WTC11 (cell line): ENCODE measurements at regions not wholly inside any gene's neighbourhood (a gene's known extent, or its start where the extent isn't known, plus 50 kb on each side); places are given as distances from the start of the nearest gene placed in this dataset.
A peak's percentile ranks its signal among the peaks of the same experiment; 100 is the strongest.

Experiments used
- ATAC-seq: fragments of 200-7000 bp; cut with Tn5 transposase; 2 replicates; pipeline ENCODE4 v1.10.0; 2021; ENCODE audit warnings: mild to moderate bottlenecking, moderate library complexity
- CTCF ChIA-PET: fragments of 300-600 bp; sonication (Branson Sonifier 250); formaldehyde crosslinking; loops from one replicate; lab custom pipeline; 2021; ENCODE audit warnings: antibody characterized with exemption; lab: Charles Lee
- POLR2A ChIA-PET: fragments of 350-600 bp; sonication (Branson Sonifier 250); formaldehyde crosslinking; loops from one replicate; lab custom pipeline; 2021; ENCODE audit warnings: antibody characterized with exemption; lab: Charles Lee
- DNase-seq: peaks from one replicate; pipeline ENCODE4 v3.0.0; 2021; ENCODE audit warnings: low spot score
- H3K27ac Mint-ChIP-seq: 2 replicates; pipeline ENCODE4 v1.8.0; 2021; ENCODE audit warnings: mixed read lengths
- H3K27me3 Mint-ChIP-seq: 2 replicates; pipeline ENCODE4 v1.8.0; 2021; ENCODE audit warnings: low read depth, mild to moderate bottlenecking, moderate library complexity, mixed read lengths
- H3K36me3 Mint-ChIP-seq: 2 replicates; pipeline ENCODE4 v1.8.0; 2021; ENCODE audit warnings: mixed read lengths
- H3K4me1 Mint-ChIP-seq: 2 replicates; pipeline ENCODE4 v1.8.0; 2022; ENCODE audit warnings: mixed read lengths
- H3K4me3 Mint-ChIP-seq: 2 replicates; pipeline ENCODE4 v1.8.0; 2021; ENCODE audit warnings: mild to moderate bottlenecking, moderate library complexity, mixed read lengths
- H3K9me3 Mint-ChIP-seq: 2 replicates; pipeline ENCODE4 v1.8.0; 2021; ENCODE audit warnings: mixed read lengths
- AR ChIP-seq: fragments of 250-450 bp; sonication (Bioruptor Pico); IDR thresholded peaks from 2 replicates; pipeline ENCODE4 v1.9.0; 2021; ENCODE audit warnings: mild to moderate bottlenecking
- ATF2 ChIP-seq: sonication (generic); formaldehyde crosslinking; IDR thresholded peaks from 2 replicates; pipeline ENCODE4 v1.8.1; 2022; ENCODE audit warnings: low read depth, missing genetic modification reagents, borderline replicate concordance
- ATF6 ChIP-seq: sonication (generic); formaldehyde crosslinking; IDR thresholded peaks from 2 replicates; pipeline ENCODE4 v1.8.1; 2023; ENCODE audit warnings: mild to moderate bottlenecking, missing genetic modification reagents
- CREM ChIP-seq: sonication (generic); formaldehyde crosslinking; IDR thresholded peaks from 2 replicates; pipeline ENCODE4 v1.8.1; 2022; ENCODE audit warnings: mild to moderate bottlenecking, missing genetic modification reagents, moderate library complexity
- FOXK1 ChIP-seq: sonication (generic); formaldehyde crosslinking; IDR thresholded peaks from 2 replicates; pipeline ENCODE4 v1.8.0; 2022; ENCODE audit warnings: mild to moderate bottlenecking, moderate library complexity, missing genetic modification reagents
- HMGA2 ChIP-seq: fragments of 250-450 bp; sonication (Bioruptor Pico); IDR thresholded peaks from 2 replicates; pipeline ENCODE4 v1.4.0; 2021; ENCODE audit warnings: mild to moderate bottlenecking, moderate library complexity
- IRF1 ChIP-seq: sonication (generic); formaldehyde crosslinking; IDR thresholded peaks from 2 replicates; pipeline ENCODE4 v1.8.0; 2023; ENCODE audit warnings: missing genetic modification reagents
- MXD4 ChIP-seq: fragments of 250-450 bp; sonication (Bioruptor Pico); IDR thresholded peaks from 2 replicates; pipeline ENCODE4 v1.8.0; 2021; ENCODE audit warnings: mild to moderate bottlenecking, moderate library complexity, borderline replicate concordance
- NFATC4 ChIP-seq: fragments of 250-450 bp; sonication (Bioruptor Pico); IDR thresholded peaks from 2 replicates; pipeline ENCODE4 v1.9.0; 2021; ENCODE audit warnings: mild to moderate bottlenecking
- NFYB ChIP-seq: sonication (generic); formaldehyde crosslinking; conservative IDR thresholded peaks from 2 replicates; pipeline ENCODE4 v1.8.0; 2022; ENCODE audit warnings: low read depth, missing genetic modification reagents
- NR1H2 ChIP-seq: sonication (generic); formaldehyde crosslinking; IDR thresholded peaks from 2 replicates; pipeline ENCODE4 v1.9.0; 2021; ENCODE audit warnings: mild to moderate bottlenecking, moderate library complexity, missing genetic modification reagents
- NR2C2 ChIP-seq: sonication (generic); formaldehyde crosslinking; IDR thresholded peaks from 2 replicates; pipeline ENCODE4 v1.8.0; 2022; ENCODE audit warnings: mild to moderate bottlenecking, missing genetic modification reagents
- NR3C1 ChIP-seq: sonication (generic); formaldehyde crosslinking; conservative IDR thresholded peaks from 2 replicates; pipeline ENCODE4 v1.8.1; 2023; ENCODE audit warnings: low read depth, mild to moderate bottlenecking, missing genetic modification reagents
- PRRX2 ChIP-seq: fragments of 250-450 bp; sonication (Bioruptor Pico); IDR thresholded peaks from 2 replicates; pipeline ENCODE4 v1.8.0; 2021; ENCODE audit warnings: mild to moderate bottlenecking
- SOX15 ChIP-seq: fragments of 250-450 bp; sonication (Bioruptor Pico); IDR thresholded peaks from 2 replicates; pipeline ENCODE4 v1.9.0; 2021; ENCODE audit warnings: mild to moderate bottlenecking
- ZBTB21 ChIP-seq: sonication (generic); formaldehyde crosslinking; IDR thresholded peaks from 2 replicates; pipeline ENCODE4 v1.8.1; 2023; ENCODE audit warnings: mild to moderate bottlenecking, missing genetic modification reagents, borderline replicate concordance
- ZNF232 ChIP-seq: sonication (generic); formaldehyde crosslinking; IDR thresholded peaks from 2 replicates; pipeline ENCODE4 v1.8.0; 2022; ENCODE audit warnings: mild to moderate bottlenecking, missing genetic modification reagents
- ZNF671 ChIP-seq: fragments of 250-450 bp; sonication (Bioruptor Pico); IDR thresholded peaks from 2 replicates; pipeline ENCODE4 v1.8.0; 2021; ENCODE audit warnings: mild to moderate bottlenecking

- H3K36me3 Mint-ChIP-seq, result peaks cover 6% of the 10 kb centered on the region
- no peaks in the 10 kb centered on the region for H3K27me3 Mint-ChIP-seq
- no peak overlapping the region for H3K4me3 Mint-ChIP-seq
- H3K9me3 Mint-ChIP-seq, result peaks cover 15% of the 10 kb centered on the region
- H3K4me1 Mint-ChIP-seq, result peaks cover 16% of the 10 kb centered on the region
- no peak for DNase-seq
- H3K27ac Mint-ChIP-seq, result peak overlapping the region; percentile 30; the same call in 1 of the 2 replicates
- no peak for TF ChIP-seq FOXK1 (CRISPR knock-in tag)
- TF ChIP-seq AR, result no peak
- no peak for TF ChIP-seq SOX15 (CRISPR knock-in tag)
- no peak for TF ChIP-seq IRF1 (CRISPR knock-in tag)
- TF ChIP-seq CREM, result no peak
- no peak for TF ChIP-seq ATF2 (CRISPR knock-in tag)
- no peak for TF ChIP-seq NR1H2
- no peak for TF ChIP-seq ZBTB21 (CRISPR knock-in tag)
- no peak for TF ChIP-seq HMGA2 (CRISPR knock-in tag)
- no peak for TF ChIP-seq MXD4 (CRISPR knock-in tag)
- no peak for TF ChIP-seq NR2C2 (CRISPR knock-in tag)
- no peak for TF ChIP-seq ZNF232 (CRISPR knock-in tag)
- no peak for TF ChIP-seq NR3C1 (CRISPR knock-in tag)
- TF ChIP-seq PRRX2 (CRISPR knock-in tag), result no peak
- TF ChIP-seq ATF6 (CRISPR knock-in tag), result no peak
- TF ChIP-seq, all 79 proteins: peak for 0
- CTCF ChIA-PET, result no interaction called here
- no peak for ATAC-seq
- POLR2A ChIA-PET, result interaction anchor here (0.5 kb wide), 1 partner anchor 893 kb away, joined by 9 read pairs; no protein-coding TSS in a partner anchor
Observed at GRCh38 chr13:50682002-50682401, 161.5 kb downstream of the DLEU7 start.

GRCh38 chr13:50682966-50683365, 160.5 kb downstream of the DLEU7 start:
- H3K9me3 Mint-ChIP-seq, result peaks cover 17% of the 10 kb centered on the region
- ATAC-seq, result no peak
- no peak for DNase-seq
- CTCF ChIA-PET, result interaction anchor here (0.7 kb wide), 1 partner anchor 744 kb away, joined by 3 read pairs; no protein-coding TSS in a partner anchor
- H3K36me3 Mint-ChIP-seq, result peaks cover 6% of the 10 kb centered on the region
- POLR2A ChIA-PET, result no interaction called here
- no peak for TF ChIP-seq NFYB (CRISPR knock-in tag)
- no peak for TF ChIP-seq NFATC4 (CRISPR knock-in tag)
- no peak for TF ChIP-seq ZNF671
- no peak for TF ChIP-seq IRF1 (CRISPR knock-in tag)
- no peaks in the 10 kb centered on the region for H3K27me3 Mint-ChIP-seq
- peaks cover 16% of the 10 kb centered on the region for H3K4me1 Mint-ChIP-seq
- no peak overlapping the region for H3K4me3 Mint-ChIP-seq
- peak overlapping the region; percentile 56 for H3K27ac Mint-ChIP-seq
